Immature natural killer cell (primary cell): ENCODE measurements at regions not wholly inside any gene's neighbourhood (a gene's known extent, or its start where the extent isn't known, plus 50 kb on each side); places are given as distances from the start of the nearest gene placed in this dataset.

Experiments
- DNase-seq, 3 donors: peaks; one replicate each; pipeline ENCODE4 v3.0.0; 2022; ENCODE audit warnings: mixed read lengths in 1 of 3
- H3K27ac Mint-ChIP-seq, 6 donors: one replicate each; pipeline ENCODE4 v1.8.0; 2020; ENCODE audit warnings: mixed read lengths in 6 of 6, mild to moderate bottlenecking in 5 of 6, inconsistent platforms in 4 of 6, moderate library complexity in 3 of 6
- H3K27me3 Mint-ChIP-seq, 3 donors: one replicate each; pipeline ENCODE4 v1.8.0; 2020 to 2021; ENCODE audit warnings: low read depth in 3 of 3, mild to moderate bottlenecking in 3 of 3, mixed read lengths in 3 of 3, moderate library complexity in 3 of 3, inconsistent platforms in 1 of 3
- H3K36me3 Mint-ChIP-seq, 3 donors: one replicate each; pipeline ENCODE4 v1.8.0; 2020; ENCODE audit warnings: mixed read lengths in 3 of 3, inconsistent platforms in 2 of 3, mild to moderate bottlenecking in 2 of 3
- H3K4me1 Mint-ChIP-seq, 2 donors: one replicate each; pipeline ENCODE4 v1.8.0; 2020; ENCODE audit warnings: inconsistent platforms in 2 of 2, mild to moderate bottlenecking in 2 of 2, mixed read lengths in 2 of 2, moderate library complexity in 1 of 2
- H3K4me3 Mint-ChIP-seq, 5 donors: one replicate each; pipeline ENCODE4 v1.8.0; 2020; ENCODE audit warnings: mild to moderate bottlenecking in 5 of 5, mixed read lengths in 5 of 5, inconsistent platforms in 3 of 5, moderate library complexity in 3 of 5
- H3K9me3 Mint-ChIP-seq, 6 donors: one replicate each; pipeline ENCODE4 v1.8.0; 2020; ENCODE audit warnings: mild to moderate bottlenecking in 6 of 6, mixed read lengths in 6 of 6, inconsistent platforms in 4 of 6, moderate library complexity in 3 of 6

DNA sequence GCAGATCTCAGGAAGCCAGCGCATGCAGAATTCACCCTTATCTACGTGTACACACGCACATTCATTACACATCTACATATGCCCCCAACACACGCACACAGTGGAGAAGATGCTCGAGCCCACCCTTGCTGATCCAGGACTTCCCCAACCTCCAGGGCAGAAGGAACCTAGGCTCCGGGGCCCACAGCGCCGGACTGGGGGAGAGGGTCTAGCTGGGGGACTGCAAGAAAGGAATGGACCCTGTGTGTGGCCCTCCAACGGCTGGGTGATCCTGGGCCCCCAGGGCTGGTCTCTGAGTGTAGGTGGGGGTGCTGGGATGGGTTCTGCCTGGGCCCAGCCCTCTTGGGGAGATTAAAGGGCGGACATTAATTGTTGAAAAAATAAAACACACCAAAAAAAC lies 128.1 kb upstream of the C14orf180 start:
- Mint-ChIP-seq H3K9me3 (peaks cover 0 to 16% (median 7%) of the 10 kb centered on the region in 6 donors), H3K27me3 (peaks cover 10 to 37% (median 23%) of the 10 kb centered on the region in 3 donors), H3K4me3 (no peak overlapping the region), H3K4me1 (no peaks in the 10 kb centered on the region), H3K36me3 (peaks cover 3 to 12% (median 8%) of the 10 kb centered on the region in 3 donors), H3K27ac (no peak overlapping the region)
- no peak for DNase-seq

DNA sequence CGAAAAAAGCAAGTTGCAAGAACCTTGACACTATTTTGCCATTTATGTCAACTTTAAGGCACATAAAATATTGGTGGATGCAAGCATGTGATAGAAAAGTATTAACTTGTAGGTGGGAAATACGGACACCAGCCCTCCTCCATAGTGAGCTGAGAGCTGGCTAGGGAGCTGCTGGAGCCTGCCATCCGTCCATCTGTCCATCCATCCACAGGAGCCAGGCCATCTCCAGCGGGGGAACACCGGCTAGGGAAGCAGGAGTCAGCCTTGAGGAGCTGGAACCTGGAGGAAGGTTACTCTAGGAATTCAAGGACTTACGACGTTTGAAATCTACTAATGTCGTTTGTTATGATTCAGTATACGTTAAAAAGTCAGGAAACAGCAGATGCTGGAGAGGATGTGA lies 120.7 kb upstream of the C14orf180 start:
- Mint-ChIP-seq H3K36me3 (no peaks in the 10 kb centered on the region), H3K4me3 (peak overlapping the region in 1 of 5 donors; percentile 17), H3K27me3 (peaks cover 4 to 31% (median 21%) of the 10 kb centered on the region in 3 donors), H3K27ac (no peak overlapping the region), H3K4me1 (peaks cover 6 to 8% of the 10 kb centered on the region in 2 donors), H3K9me3 (peaks cover 0 to 1% (median 0%) of the 10 kb centered on the region in 6 donors)
- no peak for DNase-seq

DNA sequence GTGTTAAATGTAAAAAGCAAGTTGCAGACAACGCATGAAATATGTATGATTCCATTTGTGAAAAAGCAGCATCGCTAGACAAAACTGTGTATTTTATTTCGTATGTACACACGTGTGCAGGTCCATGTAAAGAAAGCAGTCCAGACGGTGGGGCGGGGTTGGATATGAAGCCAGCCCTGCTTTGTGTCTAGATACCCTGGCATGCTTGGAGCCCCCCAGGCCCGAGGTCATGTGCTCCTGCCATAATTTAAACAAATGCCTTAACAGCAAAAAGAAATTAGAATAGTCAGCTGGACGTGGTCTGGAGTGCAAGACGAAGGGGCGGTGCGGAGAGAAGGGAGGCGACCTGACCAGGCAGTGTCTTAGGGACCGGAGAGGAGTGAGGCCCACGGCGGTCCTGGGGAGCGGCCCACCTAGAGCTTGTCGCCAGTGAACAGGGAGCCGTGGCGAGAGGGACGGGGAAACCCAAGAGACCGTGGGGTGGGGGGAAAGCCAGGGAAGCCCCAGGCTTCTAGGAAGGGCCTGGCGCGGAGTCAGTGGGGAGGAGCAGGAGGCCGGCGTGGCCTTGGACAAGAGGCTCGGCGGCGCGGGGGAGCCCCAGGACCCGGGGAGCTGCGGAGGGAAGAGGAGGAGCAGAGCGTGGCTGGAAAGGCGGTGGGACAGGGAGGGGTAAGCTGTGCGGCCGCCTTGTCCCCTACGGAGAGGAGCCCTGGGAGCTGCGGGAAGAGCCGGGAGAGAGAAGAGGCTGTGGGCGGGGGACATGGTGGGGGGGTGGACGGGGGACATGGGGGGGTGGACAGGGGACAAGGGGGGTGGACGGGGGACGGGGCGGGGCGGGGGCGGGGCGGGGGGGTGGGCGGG lies 118.5 kb upstream of the C14orf180 start:
- Mint-ChIP-seq H3K27ac (no peak overlapping the region), H3K27me3 (peaks cover 8 to 36% (median 21%) of the 10 kb centered on the region in 3 donors), H3K4me1 (peaks cover 6 to 8% of the 10 kb centered on the region in 2 donors), H3K9me3 (peaks cover 0 to 1% (median 0%) of the 10 kb centered on the region in 6 donors), H3K36me3 (no peaks in the 10 kb centered on the region), H3K4me3 (peak overlapping the region in 2 of 5 donors; percentile 19 to 51)
- no peak for DNase-seq

DNA sequence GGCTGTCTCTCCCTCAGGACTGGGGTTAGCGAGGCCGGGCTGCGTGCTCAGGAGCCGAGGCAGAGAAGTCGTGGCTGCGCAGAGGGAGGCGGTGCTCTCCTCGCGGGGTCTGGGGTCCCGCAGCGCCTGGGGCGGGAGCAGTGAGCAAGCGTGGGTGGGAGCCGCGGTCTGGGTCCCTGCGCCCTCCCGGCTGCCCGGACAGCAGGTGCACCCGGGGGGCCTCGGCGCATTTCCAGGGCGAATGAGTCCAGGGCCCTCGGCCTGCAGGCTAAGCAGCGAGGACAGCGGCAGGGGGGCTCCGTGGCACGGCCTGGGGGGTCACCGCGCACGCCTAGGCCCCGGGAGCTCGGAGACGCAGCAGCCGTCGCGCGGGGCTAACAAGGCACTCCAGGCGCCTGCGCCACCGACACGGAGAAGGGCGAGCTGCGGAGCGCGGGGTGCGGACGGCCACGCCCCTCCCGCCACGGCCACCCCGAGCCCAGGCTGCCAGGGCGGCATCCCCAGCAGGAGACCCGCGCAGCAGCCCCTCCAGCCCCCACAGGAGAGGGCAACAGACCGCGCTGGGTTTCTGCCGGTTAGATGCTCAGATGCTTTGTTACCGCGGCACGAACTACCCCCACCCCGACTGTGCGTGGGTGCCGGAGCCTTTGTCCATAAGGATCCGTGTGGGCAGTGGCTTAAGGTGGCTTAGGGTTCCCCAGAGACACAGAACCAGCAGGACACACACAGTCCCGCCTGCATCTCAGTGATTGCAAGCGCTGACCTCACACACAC lies 117.7 kb upstream of the C14orf180 start:
- Mint-ChIP-seq H3K27me3 (peaks cover 8 to 36% (median 21%) of the 10 kb centered on the region in 3 donors), H3K9me3 (peaks cover 0 to 1% (median 0%) of the 10 kb centered on the region in 6 donors), H3K36me3 (no peaks in the 10 kb centered on the region), H3K4me1 (peaks cover 6 to 8% of the 10 kb centered on the region in 2 donors), H3K27ac (no peak overlapping the region), H3K4me3 (no peak overlapping the region)
- DNase-seq = no peak

DNA sequence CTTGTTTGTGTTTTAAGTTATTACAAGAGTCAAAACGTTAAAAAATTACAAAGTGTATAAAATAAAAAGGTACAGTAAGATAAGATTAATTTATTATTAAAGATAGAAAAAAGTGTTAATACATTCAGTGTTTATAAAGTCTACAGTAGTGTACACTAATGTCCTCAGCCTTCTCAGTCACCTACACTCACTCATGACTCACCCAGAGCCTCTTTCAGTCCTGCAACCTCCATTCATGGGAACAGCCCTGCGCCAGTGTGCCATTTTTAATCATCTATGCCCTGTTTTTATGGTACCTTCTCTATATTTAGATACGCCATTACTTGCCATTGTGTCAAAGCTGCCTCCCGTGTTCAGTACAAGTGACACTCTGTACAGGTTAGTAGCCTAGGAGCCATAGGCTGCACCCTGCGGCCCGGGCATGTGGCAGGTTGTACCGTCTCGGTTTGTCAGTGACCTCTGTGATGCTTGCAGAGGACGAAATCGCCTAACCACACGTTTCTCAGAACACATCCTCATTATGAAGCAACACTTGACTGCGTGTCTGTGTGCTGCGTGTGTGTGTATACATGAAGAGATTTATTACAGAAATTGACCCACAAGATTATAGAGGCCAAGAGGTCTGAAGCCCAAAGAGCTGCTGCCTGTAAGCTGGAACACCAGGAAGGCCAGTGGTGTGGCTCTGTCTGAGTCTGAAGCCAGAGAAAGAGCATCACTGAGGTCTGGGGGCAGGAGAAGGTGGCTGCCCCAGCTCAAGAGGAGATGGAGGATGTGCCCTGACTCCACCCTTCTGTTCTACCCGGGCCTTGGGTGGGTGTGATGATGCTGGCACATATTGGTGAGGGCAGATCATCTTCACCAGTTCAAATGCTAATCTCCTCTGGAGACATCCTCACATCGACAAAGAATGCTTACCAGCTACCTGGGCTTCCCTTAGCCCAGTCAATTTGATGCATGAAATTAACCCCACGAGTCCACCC lies 116.6 kb upstream of the C14orf180 start:
- Mint-ChIP-seq H3K27me3 (peaks cover 10 to 34% (median 21%) of the 10 kb centered on the region in 3 donors), H3K36me3 (no peaks in the 10 kb centered on the region), H3K4me3 (peak overlapping the region in 2 of 5 donors; percentile 15 to 26), H3K9me3 (no peaks in the 10 kb centered on the region), H3K27ac (no peak overlapping the region), H3K4me1 (peaks cover 6 to 8% of the 10 kb centered on the region in 2 donors)
- no peak for DNase-seq

DNA sequence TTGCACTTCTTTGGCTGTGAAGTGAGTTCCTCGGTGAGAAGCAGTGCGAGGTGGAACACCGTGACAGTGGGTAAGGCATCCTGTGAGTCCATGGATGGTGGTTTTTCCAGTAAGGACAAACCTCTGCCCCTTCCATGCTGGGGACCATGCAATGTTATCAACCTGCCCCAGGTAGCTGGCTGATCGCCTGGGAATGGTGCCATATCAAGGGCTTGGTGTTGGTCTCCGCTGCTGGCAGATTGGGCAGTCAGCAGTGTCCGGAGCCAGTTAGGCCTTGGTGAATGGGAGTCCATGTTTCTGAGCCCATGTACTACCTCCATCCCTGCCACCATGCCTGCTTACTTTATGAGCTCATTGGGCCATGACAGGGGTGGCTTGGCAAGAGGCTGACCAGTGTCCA lies 114.7 kb upstream of the C14orf180 start:
- Mint-ChIP-seq H3K9me3 (no peaks in the 10 kb centered on the region), H3K27ac (no peak overlapping the region), H3K36me3 (no peaks in the 10 kb centered on the region), H3K4me1 (peaks cover 6 to 8% of the 10 kb centered on the region in 2 donors), H3K27me3 (peaks cover 10 to 24% (median 18%) of the 10 kb centered on the region in 3 donors), H3K4me3 (no peak overlapping the region)
- DNase-seq = no peak

DNA sequence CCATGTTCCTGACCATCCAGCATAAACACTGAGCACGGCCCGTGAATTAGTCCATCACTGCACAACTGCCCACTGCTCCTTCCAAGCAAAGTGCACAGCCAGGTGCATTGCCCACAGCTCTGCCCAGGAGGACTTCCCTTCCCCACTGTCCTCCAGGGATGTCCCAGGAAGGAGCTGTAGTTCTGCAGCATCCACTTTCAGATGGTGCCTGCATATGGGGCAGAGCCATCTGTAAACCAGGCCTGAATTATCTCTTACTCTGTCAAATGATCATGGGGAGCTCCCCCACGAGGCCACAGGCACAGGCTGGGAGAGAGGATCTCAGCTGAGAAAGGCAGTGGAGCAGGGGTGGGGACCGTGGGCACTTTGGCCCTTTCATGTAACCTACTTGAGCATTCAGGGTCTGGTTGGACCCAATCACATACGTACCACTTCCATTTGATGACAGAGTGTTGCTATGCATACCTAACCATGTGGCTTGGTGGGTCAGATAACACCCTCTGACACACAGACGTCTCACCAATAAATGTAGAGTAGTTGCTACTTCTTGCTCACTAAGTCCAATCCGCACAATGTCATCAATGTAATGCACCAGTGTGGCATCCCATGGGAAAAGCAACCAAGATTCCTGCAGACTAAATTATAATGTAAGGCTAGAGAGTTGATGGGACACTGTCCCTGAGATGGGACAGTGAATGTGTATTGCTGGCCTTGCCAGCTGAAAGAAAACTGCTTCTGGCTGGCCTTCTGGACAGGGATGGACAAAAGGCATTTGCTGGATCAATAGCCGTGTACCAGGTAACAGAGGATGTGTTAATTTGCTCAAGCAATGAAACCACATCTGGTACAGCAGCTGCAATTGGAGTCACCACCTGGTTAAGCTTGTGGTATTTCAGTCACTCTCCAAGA lies 113.8 kb upstream of the C14orf180 start:
- H3K4me1 Mint-ChIP-seq = peaks cover 2 to 4% of the 10 kb centered on the region in 2 donors
- H3K36me3 Mint-ChIP-seq = no peaks in the 10 kb centered on the region
- peaks cover 8 to 23% (median 9%) of the 10 kb centered on the region in 3 donors for H3K27me3 Mint-ChIP-seq
- DNase-seq = no peak
- H3K9me3 Mint-ChIP-seq = no peaks in the 10 kb centered on the region
- no peak overlapping the region for H3K4me3 Mint-ChIP-seq
- H3K27ac Mint-ChIP-seq = no peak overlapping the region

DNA sequence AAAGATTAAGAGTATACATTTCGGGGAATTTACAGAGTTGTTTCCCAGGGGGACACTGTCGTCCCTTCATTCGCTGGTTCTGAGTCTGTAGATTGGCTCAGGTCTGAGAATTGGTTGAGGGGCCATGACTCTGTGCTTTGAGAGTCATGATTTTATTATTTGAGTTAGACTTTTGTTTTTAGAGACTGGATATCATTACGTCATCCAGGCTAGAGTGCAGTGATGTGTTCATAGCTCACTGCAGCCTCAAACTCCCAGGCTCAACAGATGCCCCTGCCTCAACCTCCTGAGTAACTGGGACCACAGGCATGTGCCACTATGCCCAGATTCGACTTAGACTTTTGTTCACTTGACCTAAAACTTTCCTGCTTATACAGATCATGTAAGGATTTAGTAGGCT lies 112.3 kb upstream of the C14orf180 start:
- Mint-ChIP-seq H3K36me3 (no peaks in the 10 kb centered on the region), H3K9me3 (no peaks in the 10 kb centered on the region), H3K4me3 (no peak overlapping the region), H3K27me3 (peaks cover 6 to 21% (median 10%) of the 10 kb centered on the region in 3 donors), H3K27ac (no peak overlapping the region), H3K4me1 (peaks cover 0 to 4% of the 10 kb centered on the region in 2 donors)
- DNase-seq = no peak

DNA sequence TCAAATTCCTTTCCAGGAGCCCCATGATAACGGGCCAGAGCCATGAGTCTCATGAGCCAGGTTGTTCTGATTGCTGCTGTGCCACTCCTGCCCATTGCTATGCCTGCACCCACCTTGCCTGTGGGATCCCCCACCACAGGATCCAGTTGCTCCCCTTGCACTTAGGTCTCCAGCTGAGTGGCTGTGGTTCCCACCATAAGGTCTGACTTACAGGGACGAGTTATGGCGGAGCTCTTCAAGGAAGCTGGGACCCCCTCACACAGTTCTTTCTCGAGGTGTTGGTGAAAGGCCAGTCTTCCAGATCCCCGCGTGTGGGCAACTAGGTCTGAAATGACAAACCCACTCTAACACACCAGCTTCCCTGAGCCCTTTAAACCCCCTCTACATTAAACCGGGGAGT lies 111.9 kb upstream of the C14orf180 start:
- no peak overlapping the region for H3K4me3 Mint-ChIP-seq
- no peaks in the 10 kb centered on the region for H3K36me3 Mint-ChIP-seq
- H3K27me3 Mint-ChIP-seq = peaks cover 6 to 21% (median 9%) of the 10 kb centered on the region in 3 donors
- H3K27ac Mint-ChIP-seq = no peak overlapping the region
- no peak for DNase-seq
- peaks cover 0 to 4% of the 10 kb centered on the region in 2 donors for H3K4me1 Mint-ChIP-seq
- no peaks in the 10 kb centered on the region for H3K9me3 Mint-ChIP-seq

DNA sequence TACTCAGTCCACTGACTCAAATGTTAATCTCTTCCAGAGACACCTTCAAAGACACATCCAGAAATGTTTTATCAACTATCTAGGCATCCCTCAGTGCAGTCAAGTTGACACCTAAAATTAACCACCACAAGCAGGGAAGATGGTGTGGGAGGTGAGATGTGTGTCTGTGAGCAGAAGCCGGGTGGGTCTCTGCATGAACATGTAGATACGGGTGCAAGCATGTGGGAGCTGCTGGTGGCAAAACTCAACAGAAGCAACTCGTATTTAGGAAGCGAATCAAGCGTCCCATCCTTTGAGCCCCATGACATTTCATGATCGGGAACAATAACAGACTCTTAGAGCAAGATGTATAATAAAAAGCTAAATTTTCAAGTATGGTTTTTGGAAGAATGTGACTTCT lies 110.0 kb upstream of the C14orf180 start:
- H3K27me3 Mint-ChIP-seq = peaks cover 0 to 9% (median 7%) of the 10 kb centered on the region in 3 donors
- H3K36me3 Mint-ChIP-seq = no peaks in the 10 kb centered on the region
- H3K9me3 Mint-ChIP-seq = no peaks in the 10 kb centered on the region
- no peaks in the 10 kb centered on the region for H3K4me1 Mint-ChIP-seq
- no peak for DNase-seq
- H3K27ac Mint-ChIP-seq = no peak overlapping the region
- H3K4me3 Mint-ChIP-seq = no peak overlapping the region

DNA sequence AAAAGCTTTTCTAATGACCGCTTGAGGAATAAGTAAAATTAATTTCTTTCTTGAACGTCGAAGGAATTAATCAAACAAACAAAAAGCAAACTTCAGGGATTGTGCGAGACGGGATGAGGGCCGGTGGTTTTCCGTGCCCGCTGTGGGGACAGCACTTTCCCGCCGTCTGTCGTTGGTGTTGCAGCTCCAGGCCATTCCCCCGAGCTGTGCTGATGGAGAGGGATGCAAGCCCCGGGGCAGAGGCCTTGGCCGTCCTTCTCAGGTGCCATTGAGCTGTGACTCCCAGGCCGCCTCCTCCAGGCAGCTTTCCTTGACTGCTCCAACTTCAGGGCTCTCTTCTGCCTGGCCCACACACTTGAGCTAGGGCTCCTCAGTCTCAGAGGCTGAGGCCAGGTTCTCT lies 109.0 kb upstream of the C14orf180 start:
- DNase-seq = no peak
- H3K9me3 Mint-ChIP-seq = no peaks in the 10 kb centered on the region
- H3K4me3 Mint-ChIP-seq = no peak overlapping the region
- H3K36me3 Mint-ChIP-seq = no peaks in the 10 kb centered on the region
- H3K27me3 Mint-ChIP-seq = peaks cover 0 to 6% (median 5%) of the 10 kb centered on the region in 3 donors
- H3K4me1 Mint-ChIP-seq = no peaks in the 10 kb centered on the region
- H3K27ac Mint-ChIP-seq = no peak overlapping the region

DNA sequence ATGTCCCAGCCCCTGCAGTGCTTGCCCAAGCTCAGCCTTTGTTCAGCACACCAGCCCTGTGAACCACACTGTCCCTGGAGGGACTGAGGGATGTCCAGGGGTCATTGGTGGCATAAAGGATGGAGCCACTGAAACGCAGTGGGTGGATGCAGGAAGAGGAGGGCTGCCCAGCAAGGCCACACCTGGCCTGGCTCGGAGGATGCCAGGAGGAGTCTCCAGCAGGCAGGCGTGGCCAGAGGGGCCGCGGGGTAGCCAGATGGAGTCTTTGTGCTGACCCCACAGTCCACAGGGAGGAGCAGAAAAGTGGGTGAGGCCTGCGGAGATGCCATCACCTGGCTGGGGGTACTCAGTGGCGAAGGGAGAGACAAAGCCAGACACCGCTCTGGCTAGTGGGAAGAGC lies 108.5 kb upstream of the C14orf180 start:
- DNase-seq = no peak
- Mint-ChIP-seq H3K4me1 (no peaks in the 10 kb centered on the region), H3K9me3 (no peaks in the 10 kb centered on the region), H3K4me3 (no peak overlapping the region), H3K36me3 (no peaks in the 10 kb centered on the region), H3K27ac (no peak overlapping the region), H3K27me3 (peaks cover 0 to 5% (median 2%) of the 10 kb centered on the region in 3 donors)
